NK-92 (cell line): ENCODE measurements at regions not wholly inside any gene's neighbourhood (a gene's known extent, or its start where the extent isn't known, plus 50 kb on each side); places are given as distances from the start of the nearest gene placed in this dataset.

Source experiments
- DNase-seq: peaks from one replicate; lab custom pipeline; 2025; ENCODE audit not compliant: unreplicated experiment; lab: John Stamatoyannopoulos, UW

DNA sequence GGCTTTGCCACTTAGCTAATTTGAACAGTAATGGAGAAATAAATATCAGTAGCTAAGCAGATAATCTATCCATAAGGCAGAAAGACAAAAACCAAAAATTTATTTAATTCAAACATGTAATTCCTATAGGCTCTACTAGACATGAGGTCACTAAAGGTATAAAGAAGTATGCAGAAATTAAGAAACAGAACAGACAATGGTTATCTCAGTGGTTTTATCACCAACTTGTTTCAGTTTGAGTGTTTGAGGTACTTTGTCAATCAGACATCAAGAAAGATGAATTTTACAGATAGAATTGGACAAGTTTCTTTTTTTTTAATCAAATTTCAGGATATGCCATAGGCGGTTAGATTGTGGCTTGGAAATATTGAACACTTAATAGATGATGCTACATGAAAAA lies 67.4 kb upstream of the ZEB2 start:
- DNase-seq, result no peak

DNA sequence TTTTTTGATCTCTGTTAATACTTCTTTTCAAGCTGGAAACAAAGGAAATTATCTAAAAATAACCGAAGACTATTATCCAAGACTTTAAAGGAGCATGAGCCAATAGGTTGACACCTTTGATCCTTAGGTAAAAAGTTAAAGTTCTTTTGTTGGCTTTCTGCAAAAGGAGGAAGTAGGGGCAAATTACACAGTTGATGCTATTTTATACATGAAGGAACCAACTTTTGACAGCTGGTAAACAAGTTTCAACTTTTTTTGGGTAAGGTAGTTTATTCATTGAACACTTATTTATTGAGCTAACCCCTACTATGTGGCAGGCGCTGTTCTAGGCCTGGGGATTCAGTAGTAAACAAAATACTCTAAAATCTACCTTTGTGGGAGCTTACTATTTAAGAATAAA lies 66.6 kb upstream of the ZEB2 start:
- DNase-seq, result no peak

DNA sequence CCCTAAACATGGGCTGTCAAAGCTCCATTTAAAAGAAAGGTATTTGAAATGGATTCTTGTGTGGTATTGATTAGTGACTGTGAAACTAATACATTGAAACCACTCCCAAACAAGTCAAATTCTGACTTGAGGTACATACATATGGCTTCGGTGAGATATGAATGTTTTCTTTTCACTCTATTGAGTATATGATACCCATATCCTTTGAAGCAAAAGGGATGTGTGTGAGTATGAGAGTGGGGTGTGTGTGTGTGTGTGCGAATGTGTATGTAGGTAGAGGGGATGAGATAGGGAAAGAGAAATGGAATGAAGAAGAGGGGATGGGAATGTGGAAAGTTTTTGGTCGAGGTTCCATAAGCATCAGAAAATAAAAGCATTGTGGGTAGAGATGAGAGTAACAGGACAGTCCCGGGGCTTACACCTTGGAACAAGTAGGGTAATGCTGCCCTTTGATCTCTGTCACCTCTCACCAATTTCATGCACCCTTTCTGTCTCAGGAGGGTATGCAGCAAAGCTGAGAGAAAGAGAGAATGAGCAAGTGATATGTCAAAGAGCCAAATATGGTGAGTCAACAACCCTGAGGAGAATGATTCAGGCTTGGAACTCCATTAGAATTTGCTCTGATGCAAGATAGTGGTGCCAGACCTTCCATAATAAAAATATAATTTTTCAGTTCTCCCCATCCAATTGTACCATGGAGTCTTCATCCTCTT lies 64.0 kb upstream of the ZEB2 start:
- no peak for DNase-seq

DNA sequence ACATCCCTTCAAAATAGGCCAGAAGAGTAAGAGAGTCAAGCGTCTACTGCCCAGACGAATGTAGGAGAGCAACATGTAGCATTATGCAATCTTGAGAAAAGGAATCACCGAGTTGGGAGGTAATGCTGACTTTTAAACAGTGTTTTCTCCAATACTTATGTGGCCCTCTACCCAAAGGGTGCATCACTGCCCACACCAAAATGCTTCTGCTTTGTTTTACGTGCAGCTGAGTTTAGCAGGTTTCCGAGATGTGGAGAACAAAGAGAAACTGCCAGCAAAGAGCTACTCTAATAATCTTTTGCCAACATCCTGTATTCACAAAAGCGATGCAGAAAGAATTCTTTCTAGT lies 63.4 kb upstream of the ZEB2 start:
- DNase-seq, result no peak

DNA sequence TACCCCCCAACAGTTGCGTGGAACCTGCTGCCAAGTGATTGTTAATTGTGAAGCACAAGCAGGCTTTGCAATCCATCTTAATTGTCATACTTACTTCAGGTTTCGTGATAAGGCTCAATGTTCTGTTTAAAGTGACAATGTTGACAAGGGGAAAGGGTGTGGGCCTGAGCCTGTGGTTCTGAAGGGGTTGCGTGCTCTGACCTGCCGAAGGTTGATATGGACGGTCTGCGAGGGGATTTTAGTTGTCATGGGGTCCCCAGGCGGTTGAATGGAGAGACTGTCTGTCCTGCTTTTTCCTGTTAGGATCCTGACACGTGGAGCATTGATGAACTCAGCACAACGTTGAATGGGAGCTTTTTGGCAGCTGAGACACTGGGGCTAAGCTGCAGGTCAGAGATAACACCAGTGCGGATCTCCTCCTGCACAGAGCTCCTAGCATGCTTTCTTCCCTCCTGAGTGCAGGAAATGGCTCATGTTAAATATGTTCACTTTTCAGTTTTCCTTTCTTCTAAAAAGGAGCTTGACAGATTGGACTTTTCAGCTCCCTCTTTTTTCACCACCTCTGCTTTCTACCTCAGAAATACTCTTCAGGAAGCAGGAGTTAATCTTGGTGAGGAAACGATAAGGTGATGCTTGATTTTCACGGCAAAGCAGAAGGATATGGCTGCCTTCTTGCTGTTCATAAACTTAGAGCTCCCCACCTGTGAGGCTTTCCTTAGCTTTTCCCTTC lies 62.9 kb upstream of the ZEB2 start:
- no peak for DNase-seq

DNA sequence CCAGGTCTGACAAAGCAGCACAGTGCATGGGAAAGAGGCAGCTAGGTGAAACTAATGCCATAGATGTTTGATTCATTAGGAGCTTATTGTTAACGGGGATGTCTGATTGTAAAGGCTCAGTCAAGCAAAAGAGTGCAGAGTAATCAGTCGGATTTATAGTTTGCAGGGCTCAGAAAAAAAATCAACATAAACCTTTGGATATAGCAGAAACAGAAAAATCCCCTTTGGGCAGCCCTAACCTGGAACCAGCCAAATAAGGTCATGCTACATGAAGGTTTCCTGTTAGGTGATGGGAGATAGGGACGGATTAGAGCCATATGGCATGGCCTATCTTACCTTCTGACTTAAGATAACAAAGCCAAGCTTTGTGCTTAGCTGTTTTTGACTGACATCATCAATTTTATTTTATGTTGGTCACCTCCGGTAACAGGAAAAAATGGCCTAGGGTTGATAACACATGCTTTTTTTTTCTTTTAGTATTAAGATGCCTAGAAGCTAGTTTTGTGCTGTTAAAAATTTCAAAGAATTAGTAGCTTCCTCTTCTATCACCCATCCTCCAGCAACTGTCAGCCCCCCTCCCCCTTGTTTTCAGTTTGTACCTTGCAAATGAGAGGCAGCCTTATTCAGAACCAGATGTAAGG lies 60.7 kb upstream of the ZEB2 start:
- no peak for DNase-seq

DNA sequence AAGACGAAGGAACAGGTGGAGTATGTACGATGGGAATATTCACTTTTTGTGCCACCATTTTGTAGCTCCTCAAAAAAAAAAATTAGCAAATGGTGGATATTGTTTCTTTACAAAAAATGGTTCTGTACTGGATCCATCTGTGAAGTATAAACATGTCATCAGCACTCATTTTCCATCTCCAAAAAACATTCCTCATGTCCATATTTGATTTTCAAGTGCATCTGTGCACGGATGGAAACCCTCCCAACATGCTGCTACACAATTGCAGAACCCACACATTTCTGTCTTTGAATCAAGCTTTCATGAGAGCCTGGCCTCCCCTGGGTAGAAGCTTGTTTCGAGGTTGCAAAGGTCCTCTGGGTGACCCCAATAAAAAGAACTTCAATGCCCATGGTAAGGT lies 59.6 kb upstream of the ZEB2 start:
- no peak for DNase-seq

DNA sequence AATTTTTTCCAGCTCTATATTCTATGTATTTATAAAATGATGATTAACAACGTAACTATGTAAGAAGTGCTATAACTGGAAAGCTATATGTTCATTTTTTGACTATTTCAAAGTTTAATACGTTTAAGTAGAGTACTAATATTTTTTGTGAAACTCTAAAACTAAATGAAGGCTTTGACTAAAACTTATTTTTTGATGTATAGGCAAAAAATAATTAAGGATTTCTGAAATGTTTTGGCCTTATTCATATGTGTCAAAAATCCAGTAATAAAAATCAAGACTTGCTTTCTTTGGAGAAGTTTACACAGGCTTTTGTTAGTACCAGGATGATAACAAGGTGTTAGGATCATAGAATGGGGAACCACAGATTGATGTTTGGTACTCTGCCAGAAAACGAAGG lies 58.2 kb upstream of the ZEB2 start:
- DNase-seq, result no peak

DNA sequence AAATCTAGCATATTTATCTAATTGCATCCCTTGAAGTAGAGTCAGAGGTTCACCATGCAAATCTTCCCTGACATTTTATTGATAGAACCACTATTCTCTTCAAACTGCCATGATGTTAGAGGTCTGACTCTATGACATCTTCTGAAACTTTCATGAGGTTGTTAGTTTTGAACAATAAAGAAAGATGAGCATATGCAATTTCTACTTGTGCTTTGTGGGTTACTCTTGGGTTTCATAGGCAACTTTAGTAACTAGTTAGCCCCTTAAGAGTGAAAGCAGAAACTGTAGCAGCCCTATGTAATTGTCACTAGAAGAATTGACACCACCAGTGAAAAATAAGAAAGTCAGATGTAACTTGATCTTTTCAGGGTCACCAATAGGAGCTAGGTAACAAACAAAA lies 53.1 kb upstream of the ZEB2 start:
- no peak for DNase-seq

DNA sequence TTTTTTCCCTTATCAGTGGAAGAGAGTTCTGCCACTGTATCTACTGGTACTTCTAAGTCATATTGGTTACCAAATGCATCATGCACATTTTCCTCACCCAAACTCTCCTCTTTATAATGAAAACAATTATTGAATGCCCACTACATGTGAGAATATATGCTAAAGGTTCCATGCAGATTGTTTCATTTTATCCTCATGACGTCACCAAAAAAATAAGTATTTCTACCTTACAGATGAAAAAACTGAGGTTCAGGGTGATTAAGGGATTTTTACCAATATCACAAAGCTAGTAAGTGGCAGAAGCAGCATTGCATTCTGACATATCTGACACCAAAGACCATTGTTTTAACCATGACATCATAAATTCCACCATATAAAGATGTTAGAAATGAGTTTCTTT lies 51.9 kb upstream of the ZEB2 start:
- DNase-seq, result no peak

DNA sequence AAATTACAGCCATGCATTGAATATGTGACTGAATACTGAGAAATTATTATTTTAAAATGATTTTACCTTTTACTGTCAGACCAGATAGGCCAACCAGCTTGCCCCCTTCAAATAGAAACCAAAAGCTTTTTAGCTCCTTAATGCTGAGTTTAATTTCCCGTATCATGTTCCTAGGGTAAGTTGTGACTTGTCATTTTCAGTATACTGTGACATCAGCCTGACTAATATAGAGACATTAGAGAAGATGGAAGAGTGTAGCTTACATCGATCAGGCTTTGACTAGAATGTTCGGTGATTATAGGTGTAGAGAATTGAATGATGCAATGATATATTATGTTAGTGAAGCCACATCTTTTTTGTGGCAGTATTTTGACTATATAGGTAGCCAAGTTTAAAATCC lies 50.6 kb upstream of the ZEB2 start:
- no peak for DNase-seq
